ENCODE measurements at regions not wholly inside any gene's neighbourhood (a gene's known extent, or its start where the extent isn't known, plus 50 kb on each side); places are given as distances from the start of the nearest gene placed in this dataset.

DNA sequence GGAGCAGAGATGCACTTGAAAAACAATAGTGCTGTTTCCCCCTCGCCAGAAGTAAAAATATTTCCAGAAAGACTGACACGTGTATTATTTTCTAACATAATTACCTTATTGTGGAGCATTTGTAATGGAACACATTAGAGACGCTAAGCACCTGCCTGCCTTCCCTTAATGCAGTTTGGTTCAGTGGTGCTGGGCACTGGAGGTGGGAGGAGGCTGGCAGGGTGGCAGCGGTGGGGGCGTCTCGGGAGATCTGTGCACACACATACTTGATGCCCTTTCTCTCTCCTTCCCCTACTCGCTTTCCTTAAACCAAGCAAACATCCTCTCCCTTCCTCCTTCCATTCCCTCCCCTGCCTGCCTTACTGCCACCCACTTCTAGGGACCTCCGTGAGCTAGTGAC lies 156.6 kb upstream of the SDK2 start:
- TF ChIP-seq SUZ12 (IDR thresholded peaks at IDR 0.05) (no peak), TARDBP (IDR thresholded peaks at IDR 0.05) (no peak), FOXA1 (IDR thresholded peaks at IDR 0.05) (no peak), FOXK2 (IDR thresholded peaks at IDR 0.05) (no peak), FOXM1 (IDR thresholded peaks at IDR 0.05; ENCODE audit: borderline replicate concordance) (no peak), LEF1 (IDR thresholded peaks at IDR 0.05; ENCODE audit: borderline replicate concordance) (no peak), SP1 (IDR thresholded peaks at IDR 0.05) (no peak), BHLHE40 (IDR thresholded peaks at IDR 0.05; ENCODE audit: borderline replicate concordance) (no peak), ELF4 (IDR thresholded peaks at IDR 0.05) (no peak), HDGF (IDR thresholded peaks at IDR 0.05; ENCODE audit: borderline replicate concordance) (no peak), PKNOX1 (IDR thresholded peaks at IDR 0.05) (no peak), L3MBTL2 (conservative IDR thresholded peaks at IDR 0.05) (no peak)

All from HEK293T (cell line).